ENCODE measurements at regions not wholly inside any gene's neighbourhood (a gene's known extent, or its start where the extent isn't known, plus 50 kb on each side); places are given as distances from the start of the nearest gene placed in this dataset.

- Histone ChIP-seq H3K4me3 (ENCODE audit: low read length in 3 of 3) (no peak overlapping the region), H3K27me3 (ENCODE audit: control insufficient read depth, insufficient read depth, low read length) (no peaks in the 10 kb centered on the region), H3K36me3 (ENCODE audit: control insufficient read depth in 2 of 3, insufficient read depth in 3 of 3, low read length in 3 of 3) (no peaks in the 10 kb centered on the region), H3K27ac (ENCODE audit: low read depth in 2 of 2, low read length in 2 of 2) (no peak overlapping the region), H3K9me3 (ENCODE audit: control insufficient read depth in 2 of 3, insufficient read depth in 1 of 3, low read length in 3 of 3) (peaks cover 0 to 3% (median 0%) of the 10 kb centered on the region in 3 donors), H3K4me1 (ENCODE audit: control insufficient read depth in 2 of 3, insufficient read depth in 2 of 3, low read depth in 1 of 3, low read length in 3 of 3) (no peaks in the 10 kb centered on the region), H3K9ac (ENCODE audit: low read length in 3 of 3) (no peak overlapping the region)
- TF ChIP-seq, protein P1, sequence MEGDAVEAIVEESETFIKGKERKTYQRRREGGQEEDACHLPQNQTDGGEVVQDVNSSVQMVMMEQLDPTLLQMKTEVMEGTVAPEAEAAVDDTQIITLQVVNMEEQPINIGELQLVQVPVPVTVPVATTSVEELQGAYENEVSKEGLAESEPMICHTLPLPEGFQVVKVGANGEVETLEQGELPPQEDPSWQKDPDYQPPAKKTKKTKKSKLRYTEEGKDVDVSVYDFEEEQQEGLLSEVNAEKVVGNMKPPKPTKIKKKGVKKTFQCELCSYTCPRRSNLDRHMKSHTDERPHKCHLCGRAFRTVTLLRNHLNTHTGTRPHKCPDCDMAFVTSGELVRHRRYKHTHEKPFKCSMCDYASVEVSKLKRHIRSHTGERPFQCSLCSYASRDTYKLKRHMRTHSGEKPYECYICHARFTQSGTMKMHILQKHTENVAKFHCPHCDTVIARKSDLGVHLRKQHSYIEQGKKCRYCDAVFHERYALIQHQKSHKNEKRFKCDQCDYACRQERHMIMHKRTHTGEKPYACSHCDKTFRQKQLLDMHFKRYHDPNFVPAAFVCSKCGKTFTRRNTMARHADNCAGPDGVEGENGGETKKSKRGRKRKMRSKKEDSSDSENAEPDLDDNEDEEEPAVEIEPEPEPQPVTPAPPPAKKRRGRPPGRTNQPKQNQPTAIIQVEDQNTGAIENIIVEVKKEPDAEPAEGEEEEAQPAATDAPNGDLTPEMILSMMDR (IDR thresholded peaks at IDR 0.05; ENCODE audit: borderline replicate concordance, extremely low read depth, insufficient read depth), result no peak
- FAIRE-seq (no peak), DNase-seq (no peak)
- intact Hi-C loops (cut with DNase I), result no loop called here
These were observed 332.9 kb upstream of the TGFBR2 start for GRCh38 chr3:30273304-30274072.

DNA sequence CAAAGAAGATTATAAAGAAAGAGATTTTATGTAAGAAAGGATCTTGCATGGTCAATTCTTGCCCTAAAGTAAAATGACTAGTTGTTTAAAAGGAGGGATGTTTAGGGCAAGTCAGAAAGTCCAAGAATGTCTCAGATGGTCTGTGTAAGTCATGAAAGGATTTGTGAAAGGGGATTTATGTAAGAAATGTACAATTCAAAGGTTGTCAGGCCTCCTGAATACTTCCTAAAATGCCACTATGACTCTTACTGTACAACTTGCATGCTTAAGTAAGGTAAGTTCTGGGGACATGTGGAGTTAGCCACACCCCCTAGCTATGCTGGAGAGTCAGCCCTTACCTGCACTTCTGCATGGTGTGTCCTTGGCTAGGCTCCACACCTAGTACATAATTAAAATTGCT lies 328.9 kb upstream of the TGFBR2 start:
- Histone ChIP-seq H3K4me1 (ENCODE audit: control insufficient read depth in 2 of 3, insufficient read depth in 2 of 3, low read depth in 1 of 3, low read length in 3 of 3) (no peaks in the 10 kb centered on the region), H3K9ac (ENCODE audit: low read length in 3 of 3) (no peak overlapping the region), H3K9me3 (ENCODE audit: control insufficient read depth in 2 of 3, insufficient read depth in 1 of 3, low read length in 3 of 3) (peaks cover 0 to 3% (median 0%) of the 10 kb centered on the region in 3 donors), H3K27me3 (ENCODE audit: control insufficient read depth, insufficient read depth, low read length) (no peaks in the 10 kb centered on the region), H3K36me3 (ENCODE audit: control insufficient read depth in 2 of 3, insufficient read depth in 3 of 3, low read length in 3 of 3) (no peaks in the 10 kb centered on the region), H3K27ac (ENCODE audit: low read depth in 2 of 2, low read length in 2 of 2) (no peak overlapping the region), H3K4me3 (ENCODE audit: low read length in 3 of 3) (no peak overlapping the region)
- DNase-seq (no peak), FAIRE-seq (no peak)
- intact Hi-C loops (cut with DNase I), result no loop called here
- TF ChIP-seq, protein P1 (IDR thresholded peaks at IDR 0.05; ENCODE audit: borderline replicate concordance, extremely low read depth, insufficient read depth), result no peak

- H3K4me3 ChIP-seq (ENCODE audit: low read length in 3 of 3), result no peak overlapping the region
- TF ChIP-seq, protein P1 (IDR thresholded peaks at IDR 0.05; ENCODE audit: borderline replicate concordance, extremely low read depth, insufficient read depth), result no peak
- H3K27me3 ChIP-seq (ENCODE audit: control insufficient read depth, insufficient read depth, low read length), result no peaks in the 10 kb centered on the region
- no peak for DNase-seq
- no peaks in the 10 kb centered on the region for H3K36me3 ChIP-seq (ENCODE audit: control insufficient read depth in 2 of 3, insufficient read depth in 3 of 3, low read length in 3 of 3)
- peaks cover 0 to 3% (median 0%) of the 10 kb centered on the region in 3 donors for H3K9me3 ChIP-seq (ENCODE audit: control insufficient read depth in 2 of 3, insufficient read depth in 1 of 3, low read length in 3 of 3)
- no peak for FAIRE-seq
- peaks cover 0 to 10% (median 0%) of the 10 kb centered on the region in 3 donors for H3K4me1 ChIP-seq (ENCODE audit: control insufficient read depth in 2 of 3, insufficient read depth in 2 of 3, low read depth in 1 of 3, low read length in 3 of 3)
- no peak overlapping the region for H3K27ac ChIP-seq (ENCODE audit: low read depth in 2 of 2, low read length in 2 of 2)
- intact Hi-C loops (cut with DNase I), result no loop called here
- H3K9ac ChIP-seq (ENCODE audit: low read length in 3 of 3), result no peak overlapping the region
These were observed 324.9 kb upstream of the TGFBR2 start for GRCh38 chr3:30281526-30281925.
